ENCODE measurements at regions not wholly inside any gene's neighbourhood (a gene's known extent, or its start where the extent isn't known, plus 50 kb on each side); places are given as distances from the start of the nearest gene placed in this dataset.

- no peaks in the 10 kb centered on the region for H3K79me2 ChIP-seq (ENCODE audit: control insufficient read depth, low read length)
- H3K27me3 ChIP-seq (ENCODE audit: control insufficient read depth, low read length) = no peaks in the 10 kb centered on the region
- no peaks in the 10 kb centered on the region for H3K9me2 ChIP-seq (replicated peaks; ENCODE audit: control insufficient read depth, low read length)
- H3K9me3 ChIP-seq (ENCODE audit: control insufficient read depth, insufficient read depth, low read length) = peaks cover 5% of the 10 kb centered on the region; the same call in 1 of the 2 replicates
- H3K4me3 ChIP-seq (ENCODE audit: low read length) = no peak overlapping the region
- TF ChIP-seq, protein P1, sequence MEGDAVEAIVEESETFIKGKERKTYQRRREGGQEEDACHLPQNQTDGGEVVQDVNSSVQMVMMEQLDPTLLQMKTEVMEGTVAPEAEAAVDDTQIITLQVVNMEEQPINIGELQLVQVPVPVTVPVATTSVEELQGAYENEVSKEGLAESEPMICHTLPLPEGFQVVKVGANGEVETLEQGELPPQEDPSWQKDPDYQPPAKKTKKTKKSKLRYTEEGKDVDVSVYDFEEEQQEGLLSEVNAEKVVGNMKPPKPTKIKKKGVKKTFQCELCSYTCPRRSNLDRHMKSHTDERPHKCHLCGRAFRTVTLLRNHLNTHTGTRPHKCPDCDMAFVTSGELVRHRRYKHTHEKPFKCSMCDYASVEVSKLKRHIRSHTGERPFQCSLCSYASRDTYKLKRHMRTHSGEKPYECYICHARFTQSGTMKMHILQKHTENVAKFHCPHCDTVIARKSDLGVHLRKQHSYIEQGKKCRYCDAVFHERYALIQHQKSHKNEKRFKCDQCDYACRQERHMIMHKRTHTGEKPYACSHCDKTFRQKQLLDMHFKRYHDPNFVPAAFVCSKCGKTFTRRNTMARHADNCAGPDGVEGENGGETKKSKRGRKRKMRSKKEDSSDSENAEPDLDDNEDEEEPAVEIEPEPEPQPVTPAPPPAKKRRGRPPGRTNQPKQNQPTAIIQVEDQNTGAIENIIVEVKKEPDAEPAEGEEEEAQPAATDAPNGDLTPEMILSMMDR (IDR thresholded peaks at IDR 0.05; ENCODE audit: low read depth, low read length, poor library complexity, severe bottlenecking) = no peak
- no peak for TF ChIP-seq EZH2phosphoT487 (IDR thresholded peaks at IDR 0.05; ENCODE audit: borderline replicate concordance, low read length)
- no peak overlapping the region for H3K4me2 ChIP-seq (ENCODE audit: low read length)
- no peaks in the 10 kb centered on the region for H4K20me1 ChIP-seq (ENCODE audit: control insufficient read depth, insufficient read depth, low read depth, low read length)
- no peak overlapping the region for H3K27ac ChIP-seq (ENCODE audit: low read depth, low read length)
- no peaks in the 10 kb centered on the region for H3F3A ChIP-seq (ENCODE audit: control insufficient read depth, insufficient read depth)
- no peaks in the 10 kb centered on the region for H3K36me3 ChIP-seq (ENCODE audit: control insufficient read depth, low read length)
- H3K4me1 ChIP-seq (ENCODE audit: control insufficient read depth, low read length) = no peaks in the 10 kb centered on the region
Measured at GRCh38 chr15:96052154-96052553, 278.3 kb upstream of the NR2F2 start.

GRCh38 chr15:96052572-96053030 is 277.9 kb upstream of the NR2F2 start:
- Histone ChIP-seq H3K79me2 (ENCODE audit: control insufficient read depth, low read length) (no peaks in the 10 kb centered on the region), H3K27ac (ENCODE audit: low read depth, low read length) (no peak overlapping the region), H3K36me3 (ENCODE audit: control insufficient read depth, low read length) (no peaks in the 10 kb centered on the region), H3K4me1 (ENCODE audit: control insufficient read depth, low read length) (no peaks in the 10 kb centered on the region), H3K4me3 (ENCODE audit: low read length) (no peak overlapping the region), H3K9me2 (replicated peaks; ENCODE audit: control insufficient read depth, low read length) (no peaks in the 10 kb centered on the region), H3K4me2 (ENCODE audit: low read length) (no peak overlapping the region), H3F3A (ENCODE audit: control insufficient read depth, insufficient read depth) (no peaks in the 10 kb centered on the region), H3K9me3 (ENCODE audit: control insufficient read depth, insufficient read depth, low read length) (peaks cover 5% of the 10 kb centered on the region; the same call in 1 of the 2 replicates), H3K27me3 (ENCODE audit: control insufficient read depth, low read length) (no peaks in the 10 kb centered on the region), H4K20me1 (ENCODE audit: control insufficient read depth, insufficient read depth, low read depth, low read length) (no peaks in the 10 kb centered on the region)
- TF ChIP-seq EZH2phosphoT487 (IDR thresholded peaks at IDR 0.05; ENCODE audit: borderline replicate concordance, low read length) = no peak
- TF ChIP-seq, protein P1 (IDR thresholded peaks at IDR 0.05; ENCODE audit: low read depth, low read length, poor library complexity, severe bottlenecking) = no peak

- Histone ChIP-seq H3K36me3 (ENCODE audit: control insufficient read depth, low read length) (no peaks in the 10 kb centered on the region), H4K20me1 (ENCODE audit: control insufficient read depth, insufficient read depth, low read depth, low read length) (no peaks in the 10 kb centered on the region), H3K27ac (ENCODE audit: low read depth, low read length) (no peak overlapping the region), H3K4me3 (ENCODE audit: low read length) (no peak overlapping the region), H3K79me2 (ENCODE audit: control insufficient read depth, low read length) (no peaks in the 10 kb centered on the region), H3K27me3 (ENCODE audit: control insufficient read depth, low read length) (no peaks in the 10 kb centered on the region), H3F3A (ENCODE audit: control insufficient read depth, insufficient read depth) (no peaks in the 10 kb centered on the region), H3K4me1 (ENCODE audit: control insufficient read depth, low read length) (peaks cover 3% of the 10 kb centered on the region), H3K4me2 (ENCODE audit: low read length) (no peak overlapping the region), H3K9me2 (replicated peaks; ENCODE audit: control insufficient read depth, low read length) (no peaks in the 10 kb centered on the region), H3K9me3 (ENCODE audit: control insufficient read depth, insufficient read depth, low read length) (peaks cover 5% of the 10 kb centered on the region; the same call in 1 of the 2 replicates)
- no peak for TF ChIP-seq EZH2phosphoT487 (IDR thresholded peaks at IDR 0.05; ENCODE audit: borderline replicate concordance, low read length)
- TF ChIP-seq, protein P1 (IDR thresholded peaks at IDR 0.05; ENCODE audit: low read depth, low read length, poor library complexity, severe bottlenecking) = no peak
Measured at GRCh38 chr15:96053031-96053780, 277.3 kb upstream of the NR2F2 start.

Data from DOHH2 (cell line).